Stimulated activated naive CD4-positive, alpha-beta T cell treated with Interleukin-2 at 50 U/mL for 16 hours (primary cell): ENCODE measurements at regions not wholly inside any gene's neighbourhood (a gene's known extent, or its start where the extent isn't known, plus 50 kb on each side); places are given as distances from the start of the nearest gene placed in this dataset.

Experiments
- DNase-seq: peaks from one replicate; lab custom pipeline; 2025; lab: John Stamatoyannopoulos, UW

GRCh38 chr20:61125546-61126180 lies 126.4 kb upstream of the CDH4 start:
- no peak for DNase-seq

GRCh38 chr20:61126369-61127195 lies 125.5 kb upstream of the CDH4 start:
- DNase-seq = no peak

GRCh38 chr20:61127311-61128039 lies 124.6 kb upstream of the CDH4 start:
- DNase-seq = no peak

- no peak for DNase-seq
These were observed 123.3 kb upstream of the CDH4 start for GRCh38 chr20:61128701-61129269.

- no peak for DNase-seq
These were observed 122.8 kb upstream of the CDH4 start for GRCh38 chr20:61129311-61129710.

GRCh38 chr20:61130156-61130555 lies 121.9 kb upstream of the CDH4 start:
- no peak for DNase-seq

DNA sequence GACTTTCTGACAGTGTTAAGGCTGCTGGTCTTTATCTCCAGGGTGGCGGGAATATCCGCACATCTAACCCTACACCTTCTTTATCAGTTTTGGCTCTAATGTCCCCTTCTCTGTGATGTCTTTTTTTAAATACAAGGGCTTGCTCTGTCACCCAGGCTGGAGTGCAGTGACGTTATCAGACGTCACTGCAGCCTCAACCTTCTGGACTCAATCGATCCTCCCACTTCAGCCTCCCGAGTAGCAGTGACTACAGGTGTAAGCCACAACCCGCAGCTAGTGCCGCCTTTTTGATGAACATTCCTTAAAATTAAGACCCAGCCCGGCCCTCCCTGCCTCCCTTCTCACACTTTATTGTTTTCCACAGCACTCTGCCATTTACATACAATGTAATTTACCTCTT lies 120.1 kb upstream of the CDH4 start:
- no peak for DNase-seq

DNA sequence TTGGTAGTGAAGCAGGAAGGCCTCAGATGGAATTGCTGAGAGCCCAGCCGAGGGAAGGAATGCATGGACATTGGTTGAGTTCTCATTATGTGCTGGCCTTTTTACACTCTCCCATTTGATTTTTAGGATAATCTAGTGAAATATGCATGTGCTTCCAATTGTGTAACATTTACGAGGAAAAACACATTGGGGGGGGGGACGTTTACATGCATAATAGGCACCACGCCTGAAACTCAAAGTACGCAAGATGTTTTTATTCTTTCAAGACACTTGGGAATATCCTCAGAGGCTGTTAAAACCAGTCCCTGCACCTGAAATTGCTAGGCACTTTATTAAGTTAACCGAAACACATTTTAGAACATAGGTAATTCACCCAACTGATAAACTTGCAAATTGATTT lies 118.5 kb upstream of the CDH4 start:
- no peak for DNase-seq

DNA sequence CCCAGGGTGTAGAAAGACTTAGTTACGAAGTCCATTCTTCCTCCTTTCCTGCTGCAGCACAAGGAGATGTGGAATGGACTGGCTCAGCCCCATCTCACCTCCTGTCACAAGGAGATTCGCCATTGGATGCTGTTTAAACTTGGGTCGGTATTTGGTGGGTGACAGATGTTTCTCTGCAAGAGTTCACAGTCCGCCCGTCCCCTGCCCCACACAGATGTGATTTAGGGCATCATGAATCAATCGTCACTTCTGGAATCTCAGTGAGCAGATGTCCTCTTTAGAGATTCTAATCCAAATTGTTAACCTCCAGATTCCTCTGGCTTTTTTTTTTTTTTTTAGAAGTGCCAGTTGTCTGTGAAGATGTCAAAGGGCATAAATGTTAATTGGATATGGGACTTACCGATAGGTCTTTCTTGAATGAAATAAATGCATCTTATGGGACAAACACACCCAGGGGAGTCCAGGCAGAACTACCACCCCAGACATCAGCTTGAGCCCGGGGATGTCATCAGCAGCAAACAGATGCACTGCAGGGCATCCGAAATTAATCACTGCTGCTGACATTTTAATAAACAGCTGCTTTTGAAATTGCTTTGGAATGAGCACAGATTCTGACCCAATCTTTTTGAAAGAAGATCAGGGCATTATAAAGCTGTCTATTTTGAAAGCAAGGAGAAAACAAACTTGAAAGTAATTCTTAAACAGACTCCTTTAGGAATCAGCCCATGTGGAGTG lies 117.6 kb upstream of the CDH4 start:
- no peak for DNase-seq

GRCh38 chr20:61135266-61135665 lies 116.8 kb upstream of the CDH4 start:
- no peak for DNase-seq

- no peak for DNase-seq
These were observed 116.1 kb upstream of the CDH4 start for GRCh38 chr20:61135968-61136367.

GRCh38 chr20:61138566-61138965 lies 113.5 kb upstream of the CDH4 start:
- no peak for DNase-seq

DNA sequence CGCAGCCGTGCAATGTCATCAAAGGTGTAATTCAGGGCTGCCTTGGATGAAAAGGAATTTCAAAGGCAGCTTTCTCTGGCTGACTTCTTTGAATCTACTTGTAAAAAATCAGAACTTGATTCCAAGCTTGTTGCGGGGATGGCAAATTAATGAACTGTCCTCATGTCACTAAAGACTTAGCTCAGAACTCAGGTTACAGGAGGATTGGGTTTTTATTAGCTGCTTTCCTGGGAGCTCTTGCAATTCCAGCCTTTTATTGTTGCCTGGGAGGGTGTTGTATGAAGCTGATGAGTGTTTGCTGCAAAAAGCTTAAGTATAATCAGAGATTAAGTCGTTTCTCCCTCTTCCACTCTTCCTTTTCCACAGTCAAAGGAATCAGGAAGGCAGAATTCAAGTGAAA lies 113.0 kb upstream of the CDH4 start:
- no peak for DNase-seq

DNA sequence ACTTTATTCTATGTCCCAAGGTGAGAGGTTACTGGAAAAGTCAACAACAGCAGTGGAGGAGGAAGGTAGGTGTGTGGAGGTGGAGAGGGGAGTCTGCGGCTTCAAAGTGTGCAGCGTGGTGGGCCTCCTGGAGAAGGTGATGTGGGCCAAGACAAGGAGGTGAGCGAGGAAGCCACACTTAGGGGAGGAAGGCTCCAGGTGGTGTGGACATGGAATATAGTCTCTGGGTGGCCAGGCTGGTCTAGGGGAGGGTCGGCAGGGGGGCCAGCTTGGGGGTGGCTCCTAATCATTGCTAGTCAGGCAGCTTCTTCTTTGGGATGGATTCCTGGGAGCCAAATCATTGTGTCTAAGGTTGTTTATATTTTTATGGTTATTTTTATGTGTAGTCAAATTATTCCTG lies 111.5 kb upstream of the CDH4 start:
- DNase-seq = no peak

GRCh38 chr20:61146023-61146422 lies 106.0 kb upstream of the CDH4 start:
- DNase-seq = no peak

DNA sequence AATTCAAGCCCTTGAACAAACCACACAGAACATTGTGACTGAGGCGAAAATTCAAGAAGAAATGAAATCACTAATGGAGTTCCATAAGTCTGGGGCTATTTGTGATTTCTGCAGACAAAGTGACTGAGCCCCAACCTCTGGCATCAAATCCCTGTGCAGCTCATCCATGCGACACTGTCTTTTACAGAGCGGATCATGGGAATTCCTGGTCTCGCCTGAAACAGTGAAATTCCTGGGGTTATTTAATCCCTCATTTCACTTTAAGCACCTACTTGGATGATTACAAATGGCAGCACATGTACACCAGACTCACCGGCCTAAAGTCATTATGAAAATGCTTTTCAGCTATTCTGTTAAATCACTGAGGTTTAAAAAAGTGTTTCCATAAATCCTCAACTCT lies 102.4 kb upstream of the CDH4 start:
- no peak for DNase-seq

GRCh38 chr20:61157301-61157700 lies 94.8 kb upstream of the CDH4 start:
- no peak for DNase-seq

GRCh38 chr20:61159957-61160686 lies 91.9 kb upstream of the CDH4 start:
- no peak for DNase-seq

DNA sequence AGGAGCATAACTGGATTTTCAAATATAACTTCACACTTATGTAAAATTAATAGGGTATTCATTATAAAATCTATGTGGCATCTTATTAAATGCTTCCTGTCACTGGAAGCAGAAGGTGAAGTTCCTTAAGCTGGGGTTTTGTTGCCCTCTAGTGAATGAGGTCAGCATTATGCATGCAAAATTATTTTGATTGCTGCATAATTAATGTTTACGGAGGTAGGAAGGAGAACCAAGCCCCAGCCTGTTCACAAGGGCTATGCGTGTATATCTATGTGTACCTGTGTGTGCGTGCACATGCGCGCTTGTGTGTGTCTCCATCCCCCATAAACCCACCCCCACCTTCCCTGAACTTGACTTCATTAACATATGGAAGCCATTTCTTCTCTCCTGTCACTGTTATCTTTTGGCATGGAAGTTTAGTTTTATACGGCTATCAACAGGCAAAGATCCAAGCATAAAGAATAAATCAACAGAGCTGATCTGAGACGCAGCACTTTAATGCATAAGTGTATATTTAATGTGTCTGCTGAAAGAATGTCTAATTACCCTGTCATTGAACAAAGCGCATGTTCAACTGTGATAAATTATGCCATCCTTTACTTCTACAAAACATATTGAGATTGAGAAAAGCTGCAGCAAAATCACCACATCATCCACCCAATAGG lies 90.2 kb upstream of the CDH4 start:
- no peak for DNase-seq

- no peak for DNase-seq
These were observed 89.6 kb upstream of the CDH4 start for GRCh38 chr20:61162451-61162850.

DNA sequence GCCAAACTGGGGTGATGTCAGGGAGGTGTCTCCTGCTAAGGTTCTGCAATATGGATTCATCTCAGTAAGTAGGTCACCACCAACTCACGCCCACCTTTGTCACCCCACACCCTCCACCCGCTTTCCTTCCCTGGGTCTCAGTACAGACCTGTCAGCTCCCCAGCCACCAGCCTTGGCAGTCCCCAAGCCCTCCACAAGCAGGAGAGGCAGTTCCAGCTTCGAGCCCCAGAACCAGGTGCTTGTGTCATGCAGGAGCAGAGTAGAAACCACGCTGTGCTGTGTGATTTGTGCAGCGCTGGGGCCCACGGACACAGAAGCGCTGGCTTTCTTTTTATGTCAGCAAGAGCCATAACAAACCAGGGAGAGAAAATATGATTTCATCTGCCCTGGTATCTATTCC lies 89.0 kb upstream of the CDH4 start:
- DNase-seq = no peak
